ENCODE measurements at regions not wholly inside any gene's neighbourhood (a gene's known extent, or its start where the extent isn't known, plus 50 kb on each side); places are given as distances from the start of the nearest gene placed in this dataset.

- H3K9ac ChIP-seq (ENCODE audit: low read depth in 2 of 2, low read length in 2 of 2): no peak overlapping the region
- DNase-seq: no peak
- intact Hi-C loops (cut with DNase I): no loop called here
- no peaks in the 10 kb centered on the region for H3K4me1 ChIP-seq
- H3K9me3 ChIP-seq: no peaks in the 10 kb centered on the region
- no peak overlapping the region for H3K4me3 ChIP-seq
- TF ChIP-seq CTCF (IDR thresholded peaks at IDR 0.05): no peak
- no peaks in the 10 kb centered on the region for H3K36me3 ChIP-seq
- H3K27ac ChIP-seq: no peak overlapping the region
- no peaks in the 10 kb centered on the region for H3K27me3 ChIP-seq
Observed at GRCh38 chr6:147033267-147033666, 170.9 kb upstream of the STXBP5 start.

- H3K4me1 ChIP-seq: no peaks in the 10 kb centered on the region
- H3K27ac ChIP-seq: no peak overlapping the region
- no peak for TF ChIP-seq CTCF (IDR thresholded peaks at IDR 0.05)
- no peak overlapping the region for H3K4me3 ChIP-seq
- H3K36me3 ChIP-seq: no peaks in the 10 kb centered on the region
- no peak for DNase-seq
- intact Hi-C loops (cut with DNase I): no loop called here
- no peaks in the 10 kb centered on the region for H3K27me3 ChIP-seq
- no peaks in the 10 kb centered on the region for H3K9me3 ChIP-seq
- H3K9ac ChIP-seq (ENCODE audit: low read depth in 2 of 2, low read length in 2 of 2): no peak overlapping the region
Observed at GRCh38 chr6:147035886-147036285, 168.3 kb upstream of the STXBP5 start.

GRCh38 chr6:147037881-147038280 is 166.3 kb upstream of the STXBP5 start:
- Histone ChIP-seq H3K27me3 (no peaks in the 10 kb centered on the region), H3K9ac (ENCODE audit: low read depth in 2 of 2, low read length in 2 of 2) (no peak overlapping the region), H3K9me3 (no peaks in the 10 kb centered on the region), H3K36me3 (no peaks in the 10 kb centered on the region), H3K4me1 (no peaks in the 10 kb centered on the region), H3K4me3 (no peak overlapping the region), H3K27ac (no peak overlapping the region)
- DNase-seq: no peak
- intact Hi-C loops (cut with DNase I): no loop called here
- TF ChIP-seq CTCF (IDR thresholded peaks at IDR 0.05): no peak

- intact Hi-C loops (cut with DNase I): no loop called here
- DNase-seq: no peak
- Histone ChIP-seq H3K9me3 (no peaks in the 10 kb centered on the region), H3K36me3 (no peaks in the 10 kb centered on the region), H3K4me3 (no peak overlapping the region), H3K9ac (ENCODE audit: low read depth in 2 of 2, low read length in 2 of 2) (no peak overlapping the region), H3K27ac (no peak overlapping the region), H3K27me3 (no peaks in the 10 kb centered on the region), H3K4me1 (no peaks in the 10 kb centered on the region)
- TF ChIP-seq CTCF (IDR thresholded peaks at IDR 0.05): no peak
Observed at GRCh38 chr6:147040121-147040910, 163.9 kb upstream of the STXBP5 start.

GRCh38 chr6:147042679-147043078 is 161.5 kb upstream of the STXBP5 start:
- Histone ChIP-seq H3K36me3 (no peaks in the 10 kb centered on the region), H3K4me3 (no peak overlapping the region), H3K27ac (no peak overlapping the region), H3K27me3 (no peaks in the 10 kb centered on the region), H3K4me1 (no peaks in the 10 kb centered on the region), H3K9me3 (no peaks in the 10 kb centered on the region), H3K9ac (ENCODE audit: low read depth in 2 of 2, low read length in 2 of 2) (no peak overlapping the region)
- intact Hi-C loops (cut with DNase I): no loop called here
- no peak for TF ChIP-seq CTCF (IDR thresholded peaks at IDR 0.05)
- no peak for DNase-seq
